ENCODE measurements at regions not wholly inside any gene's neighbourhood (a gene's known extent, or its start where the extent isn't known, plus 50 kb on each side); places are given as distances from the start of the nearest gene placed in this dataset.

- DNase-seq = no peak
- intact Hi-C loops (cut with DNase I; ENCODE audit: low total_unique reads) = no loop called here
- H3K9me3 ChIP-seq = no peaks in the 10 kb centered on the region
These were observed 74.2 kb upstream of the L3MBTL4 start for GRCh38 chr18:6488956-6489355.

GRCh38 chr18:6489977-6490376 lies 75.3 kb upstream of the L3MBTL4 start:
- Histone ChIP-seq H3K4me3 (no peak overlapping the region), H3K36me3 (no peaks in the 10 kb centered on the region), H3K27me3 (no peaks in the 10 kb centered on the region), H3K27ac (no peak overlapping the region), H3K9me3 (no peaks in the 10 kb centered on the region), H3K4me1 (no peaks in the 10 kb centered on the region)
- intact Hi-C loops (cut with DNase I; ENCODE audit: low total_unique reads) = no loop called here
- DNase-seq = no peak
- no peak for TF ChIP-seq CTCF (IDR thresholded peaks at IDR 0.05)

More at GRCh38 chr18:6488956-6489355, 74.2 kb upstream of the L3MBTL4 start:
- no peak overlapping the region for H3K4me3 ChIP-seq
- no peak overlapping the region for H3K27ac ChIP-seq
- H3K4me1 ChIP-seq = no peaks in the 10 kb centered on the region
- TF ChIP-seq CTCF (IDR thresholded peaks at IDR 0.05) = no peak
- no peaks in the 10 kb centered on the region for H3K36me3 ChIP-seq
- H3K27me3 ChIP-seq = no peaks in the 10 kb centered on the region

GRCh38 chr18:6493194-6493593 lies 78.5 kb upstream of the L3MBTL4 start:
- H3K27me3 ChIP-seq = no peaks in the 10 kb centered on the region
- no peak overlapping the region for H3K27ac ChIP-seq
- no peaks in the 10 kb centered on the region for H3K4me1 ChIP-seq
- no peak overlapping the region for H3K4me3 ChIP-seq
- intact Hi-C loops (cut with DNase I; ENCODE audit: low total_unique reads) = no loop called here
- H3K9me3 ChIP-seq = no peaks in the 10 kb centered on the region
- H3K36me3 ChIP-seq = no peaks in the 10 kb centered on the region
- no peak for TF ChIP-seq CTCF (IDR thresholded peaks at IDR 0.05)
- no peak for DNase-seq

- H3K4me3 ChIP-seq = no peak overlapping the region
- intact Hi-C loops (cut with DNase I; ENCODE audit: low total_unique reads) = no loop called here
- TF ChIP-seq CTCF (IDR thresholded peaks at IDR 0.05) = no peak
- H3K4me1 ChIP-seq = no peaks in the 10 kb centered on the region
- H3K27ac ChIP-seq = no peak overlapping the region
- no peaks in the 10 kb centered on the region for H3K27me3 ChIP-seq
- no peaks in the 10 kb centered on the region for H3K9me3 ChIP-seq
- no peak for DNase-seq
- H3K36me3 ChIP-seq = no peaks in the 10 kb centered on the region
These were observed 80.8 kb upstream of the L3MBTL4 start for GRCh38 chr18:6495536-6495935.

GRCh38 chr18:6497543-6497942 lies 82.8 kb upstream of the L3MBTL4 start:
- no peaks in the 10 kb centered on the region for H3K36me3 ChIP-seq
- H3K9me3 ChIP-seq = no peaks in the 10 kb centered on the region
- intact Hi-C loops (cut with DNase I; ENCODE audit: low total_unique reads) = no loop called here
- no peaks in the 10 kb centered on the region for H3K27me3 ChIP-seq
- TF ChIP-seq CTCF (IDR thresholded peaks at IDR 0.05) = no peak
- no peak overlapping the region for H3K27ac ChIP-seq
- no peak for DNase-seq
- H3K4me1 ChIP-seq = no peaks in the 10 kb centered on the region
- H3K4me3 ChIP-seq = no peak overlapping the region

GRCh38 chr18:6498289-6498856 lies 83.7 kb upstream of the L3MBTL4 start:
- no peak for DNase-seq
- Histone ChIP-seq H3K36me3 (no peaks in the 10 kb centered on the region), H3K4me3 (no peak overlapping the region), H3K27ac (no peak overlapping the region), H3K4me1 (no peaks in the 10 kb centered on the region), H3K9me3 (no peaks in the 10 kb centered on the region), H3K27me3 (no peaks in the 10 kb centered on the region)
- intact Hi-C loops (cut with DNase I; ENCODE audit: low total_unique reads) = no loop called here
- TF ChIP-seq CTCF (IDR thresholded peaks at IDR 0.05) = no peak

All from tibial artery (tissue), 4 donors.